C4-2B (cell line): ENCODE measurements at regions not wholly inside any gene's neighbourhood (a gene's known extent, or its start where the extent isn't known, plus 50 kb on each side); places are given as distances from the start of the nearest gene placed in this dataset.

Experiments used
- H3K27ac ChIP-seq: fragments of 450-650 bp; 2 replicates; pipeline ENCODE4 v1.5.1; 2017
- CTCF ChIP-seq: fragments of 450-650 bp; conservative IDR thresholded peaks from 2 replicates; pipeline ENCODE4 v1.5.1; 2017; ENCODE audit warnings: mild to moderate bottlenecking
- ZFX ChIP-seq: fragments of 450-650 bp; IDR thresholded peaks from 2 replicates; pipeline ENCODE4 v1.6.1; 2017

GRCh38 chr16:17685447-17685846, 214.7 kb upstream of the XYLT1 start:
- TF ChIP-seq ZFX (no peak), CTCF (no peak)
- H3K27ac ChIP-seq, result no peak overlapping the region

DNA sequence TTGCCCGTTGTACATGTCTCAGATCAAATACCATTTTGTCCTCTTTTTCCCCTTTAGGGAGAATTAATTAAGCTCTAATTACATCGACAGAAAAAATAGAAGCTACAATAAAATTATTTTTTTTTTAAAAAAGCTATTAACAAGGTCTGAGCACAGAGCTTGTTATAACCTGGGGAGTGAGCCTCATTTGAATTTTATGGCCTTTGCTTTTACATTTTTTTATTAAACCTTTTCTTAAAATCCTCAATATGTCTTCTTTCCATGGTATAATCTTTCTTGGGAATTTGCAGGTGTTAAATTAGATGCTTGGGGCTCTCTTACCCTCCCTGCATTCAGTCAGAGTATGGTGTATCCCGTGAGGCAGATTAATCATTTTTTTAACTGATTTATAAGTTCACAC, 212.5 kb upstream of the XYLT1 start:
- no peak for TF ChIP-seq ZFX
- no peak for TF ChIP-seq CTCF
- H3K27ac ChIP-seq, result no peak overlapping the region

- TF ChIP-seq ZFX, result no peak
- TF ChIP-seq CTCF, result no peak
- H3K27ac ChIP-seq, result no peak overlapping the region
Measured at GRCh38 chr16:17676171-17676570, 205.4 kb upstream of the XYLT1 start.

- no peak for TF ChIP-seq ZFX
- TF ChIP-seq CTCF, result no peak
- no peak overlapping the region for H3K27ac ChIP-seq
Measured at GRCh38 chr16:17668386-17668785, 197.6 kb upstream of the XYLT1 start.

- TF ChIP-seq ZFX (no peak), CTCF (no peak)
- no peak overlapping the region for H3K27ac ChIP-seq
Measured at GRCh38 chr16:17666293-17666692, 195.5 kb upstream of the XYLT1 start.

DNA sequence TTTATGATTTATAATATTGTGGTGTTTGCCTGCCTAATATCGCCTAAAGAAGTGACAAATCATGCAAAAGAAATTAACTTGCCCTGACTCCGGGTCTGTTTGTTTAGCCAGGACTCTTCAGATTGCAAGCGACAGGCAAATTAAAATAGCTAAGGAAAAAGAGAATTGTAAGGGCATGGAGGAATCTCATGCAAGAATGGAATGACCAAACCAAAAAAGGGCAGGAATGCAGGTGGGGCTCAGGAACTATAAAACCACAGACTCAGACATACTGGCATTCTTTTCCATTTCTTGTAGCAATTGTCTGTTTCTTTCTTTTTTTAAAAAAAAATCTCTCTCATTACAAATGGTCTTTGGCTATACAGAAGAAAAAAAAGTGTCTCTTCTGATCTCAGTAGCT, 188.1 kb upstream of the XYLT1 start:
- no peak for TF ChIP-seq ZFX
- TF ChIP-seq CTCF, result no peak
- no peak overlapping the region for H3K27ac ChIP-seq

DNA sequence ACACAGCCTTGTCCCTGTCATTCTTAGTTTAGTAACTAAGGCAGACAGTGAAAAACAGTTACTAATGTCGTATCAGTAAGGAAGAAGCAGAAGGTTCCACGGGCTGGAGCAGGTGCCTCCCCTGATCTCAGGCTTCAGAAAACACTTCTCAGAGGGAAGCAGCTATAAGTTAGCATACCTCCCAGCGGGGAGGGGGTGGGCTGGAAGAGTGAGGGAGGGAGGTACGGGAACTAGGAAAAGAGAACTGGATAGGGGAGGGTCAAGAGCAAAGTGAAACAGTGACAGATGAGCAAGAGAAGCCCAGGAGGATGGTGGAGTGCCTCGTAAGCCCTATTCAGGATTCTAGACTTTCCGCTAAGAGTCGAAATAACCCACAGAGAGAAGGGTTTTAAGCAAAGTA, 186.3 kb upstream of the XYLT1 start:
- TF ChIP-seq CTCF, result no peak
- no peak for TF ChIP-seq ZFX
- no peak overlapping the region for H3K27ac ChIP-seq
